GM21786 (cell line): ENCODE measurements at regions not wholly inside any gene's neighbourhood (a gene's known extent, or its start where the extent isn't known, plus 50 kb on each side); places are given as distances from the start of the nearest gene placed in this dataset.

Source experiments
- ATAC-seq: cut with Tn5 transposase; IDR thresholded peaks from one replicate; pipeline ENCODE4 v1.9.1; 2021; ENCODE audit not compliant: unreplicated experiment

DNA sequence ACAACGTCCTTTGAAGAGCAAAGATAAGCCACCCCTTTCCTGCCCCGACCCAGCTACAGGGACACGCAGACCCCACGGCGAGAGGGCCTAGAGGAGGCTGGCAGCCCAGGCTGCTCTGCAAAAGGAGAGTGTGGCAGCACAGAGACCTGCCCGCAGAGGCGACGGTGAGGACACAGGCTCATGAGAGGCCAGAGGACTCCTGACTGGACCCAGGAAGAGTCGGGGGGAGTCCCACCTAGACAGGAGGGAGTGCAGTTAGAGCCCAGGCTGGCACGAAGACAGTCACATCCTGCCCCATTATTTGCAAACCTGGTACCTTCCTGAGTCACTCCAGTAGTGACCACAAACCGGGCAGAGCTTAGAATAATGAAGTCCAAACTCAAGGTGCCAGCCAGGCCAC lies 227.7 kb upstream of the CDH4 start:
- no peak for ATAC-seq

DNA sequence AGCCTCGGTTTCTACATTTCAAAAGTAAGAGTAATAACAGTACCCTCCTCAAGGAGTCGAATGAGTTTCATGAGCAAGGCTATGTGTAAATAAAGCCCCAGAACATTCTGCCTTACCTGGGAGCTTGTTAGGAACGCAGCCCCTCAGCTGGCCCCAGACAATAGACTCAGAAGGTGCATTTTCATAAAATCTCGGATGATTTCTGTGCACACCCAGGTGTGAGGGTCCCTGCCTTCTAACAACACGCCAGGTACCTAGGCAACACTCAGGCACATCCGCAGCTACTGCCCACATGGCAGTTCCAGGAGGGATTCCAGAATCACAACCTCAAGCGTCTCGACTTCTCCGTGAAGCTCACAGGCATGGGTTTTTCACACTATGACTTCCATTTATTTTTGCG lies 226.5 kb upstream of the CDH4 start:
- no peak for ATAC-seq

DNA sequence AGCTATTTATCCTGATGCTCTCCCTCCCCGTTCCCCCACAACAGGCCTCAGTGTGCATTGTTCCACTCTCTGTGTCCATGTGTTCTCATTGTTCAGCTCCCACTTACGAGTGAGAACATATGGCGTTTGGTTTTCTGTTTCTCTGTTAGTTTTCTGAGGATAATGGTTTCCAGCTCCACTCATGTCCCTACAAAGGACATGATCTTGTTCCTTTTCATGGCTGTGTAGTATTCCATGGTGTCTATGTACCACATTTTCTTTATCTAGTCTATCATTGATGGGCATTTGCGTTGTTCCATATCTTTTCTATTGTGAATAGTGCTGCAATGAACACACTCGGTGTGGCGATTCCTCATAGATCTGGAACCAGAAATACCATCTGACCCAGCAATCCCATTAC lies 225.9 kb upstream of the CDH4 start:
- no peak for ATAC-seq

DNA sequence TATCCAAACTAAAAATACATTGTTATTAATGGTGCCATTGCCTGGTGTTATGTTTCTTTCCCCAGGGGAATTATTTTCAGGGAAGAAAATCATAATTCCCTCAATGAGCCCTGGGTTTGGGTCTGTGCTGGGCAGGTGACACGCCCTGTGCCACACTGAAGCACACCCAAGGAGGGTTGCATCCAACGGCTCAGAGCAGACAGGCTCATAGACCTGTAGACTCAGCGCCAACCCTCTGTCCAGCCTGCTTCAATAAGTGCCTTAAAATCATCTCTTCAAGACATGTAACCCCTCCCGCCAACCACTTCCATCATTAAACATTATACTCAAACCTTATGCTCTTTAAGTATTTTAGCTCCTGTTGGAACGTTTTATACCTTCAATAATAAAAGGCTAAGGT lies 225.3 kb upstream of the CDH4 start:
- ATAC-seq: no peak

DNA sequence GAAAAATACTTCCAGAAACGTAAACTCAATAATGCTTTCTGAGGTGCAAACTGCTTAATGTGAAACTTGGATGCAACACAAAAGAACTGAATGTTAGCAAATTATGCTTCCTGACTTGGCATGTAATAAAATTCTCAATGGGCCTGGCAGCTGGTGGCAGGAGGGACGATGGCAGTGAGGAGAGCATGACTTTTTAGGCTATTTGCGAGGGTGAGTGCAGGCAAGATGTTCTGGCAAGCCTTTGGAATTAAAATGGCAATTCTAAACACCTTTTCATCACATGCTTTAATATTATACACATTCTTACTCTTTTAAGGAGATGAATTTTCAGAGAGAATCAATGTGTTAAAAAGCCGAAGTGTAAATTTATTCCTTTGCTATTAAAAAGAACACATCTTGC lies 224.8 kb upstream of the CDH4 start:
- no peak for ATAC-seq

DNA sequence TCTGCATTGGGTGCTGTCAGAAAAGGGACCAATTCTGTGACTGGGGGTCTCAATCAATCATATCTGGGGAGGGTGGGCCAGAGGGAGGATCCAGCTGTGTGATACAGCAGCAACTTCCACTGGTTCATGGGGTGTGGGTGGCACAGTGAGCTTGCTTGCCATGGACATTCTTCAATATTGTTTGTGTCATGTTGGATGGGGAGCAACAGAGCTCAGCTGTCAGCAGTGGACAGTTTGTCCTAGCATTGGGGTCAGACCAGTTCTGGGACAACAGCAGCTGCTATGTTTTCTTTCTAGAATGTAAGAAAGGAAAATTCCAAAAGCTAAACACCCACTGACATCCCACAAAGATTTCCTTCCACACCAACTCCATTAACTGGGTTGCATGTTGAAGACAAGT lies 221.9 kb upstream of the CDH4 start:
- no peak for ATAC-seq

DNA sequence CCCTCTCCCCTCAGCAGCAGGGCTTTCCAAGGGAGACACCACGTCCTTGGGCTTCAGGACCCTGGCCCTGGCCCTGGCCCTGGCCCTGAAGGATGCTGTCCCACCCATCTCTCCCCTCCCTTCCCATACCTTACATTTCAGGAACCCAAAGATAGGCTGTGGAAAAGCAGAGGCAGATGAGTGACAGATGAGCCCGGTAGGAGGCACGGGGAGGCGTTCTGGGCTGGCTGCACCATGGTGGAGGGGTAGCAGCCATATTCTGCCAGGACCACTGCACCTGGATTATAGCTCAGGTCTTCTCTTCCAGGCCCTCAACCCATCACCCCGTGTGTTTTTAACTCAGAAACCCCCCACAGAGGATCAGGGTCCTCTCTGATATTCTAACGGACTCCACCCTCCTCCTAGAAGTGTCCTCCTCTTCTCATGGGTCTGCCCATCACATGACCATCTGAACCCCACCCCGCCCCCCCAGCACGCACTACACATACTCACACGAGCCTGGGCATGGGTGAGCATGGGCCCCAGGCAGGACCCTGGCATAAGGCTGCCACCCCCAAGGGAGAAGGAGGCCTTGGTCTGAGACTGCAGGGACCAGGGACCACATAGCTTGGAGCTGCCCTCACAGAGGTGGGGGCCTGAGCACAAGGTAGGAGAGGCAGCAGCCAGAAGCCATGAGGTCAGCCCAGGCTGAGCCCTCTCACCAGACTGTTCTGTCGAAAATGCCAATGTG lies 220.8 kb upstream of the CDH4 start:
- no peak for ATAC-seq

DNA sequence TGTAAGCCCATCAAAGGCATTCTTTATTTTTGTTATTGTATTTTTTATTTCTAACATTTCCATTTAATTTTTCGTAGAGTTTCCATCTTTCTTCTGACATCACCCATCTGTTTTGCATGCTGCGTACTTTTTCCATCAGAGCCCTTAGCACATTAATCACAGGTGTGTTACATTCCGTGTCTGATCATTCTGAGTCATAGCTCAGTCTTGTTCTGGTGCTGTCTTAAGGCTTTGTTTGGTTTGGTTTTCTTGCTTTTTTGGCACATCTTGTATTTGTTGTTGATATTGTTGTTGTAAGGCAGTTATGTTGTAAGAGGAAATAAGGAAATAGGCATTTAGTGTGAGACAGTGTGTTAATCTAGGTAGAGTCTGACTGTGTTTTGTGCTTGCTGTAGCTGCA lies 214.6 kb upstream of the CDH4 start:
- no peak for ATAC-seq

DNA sequence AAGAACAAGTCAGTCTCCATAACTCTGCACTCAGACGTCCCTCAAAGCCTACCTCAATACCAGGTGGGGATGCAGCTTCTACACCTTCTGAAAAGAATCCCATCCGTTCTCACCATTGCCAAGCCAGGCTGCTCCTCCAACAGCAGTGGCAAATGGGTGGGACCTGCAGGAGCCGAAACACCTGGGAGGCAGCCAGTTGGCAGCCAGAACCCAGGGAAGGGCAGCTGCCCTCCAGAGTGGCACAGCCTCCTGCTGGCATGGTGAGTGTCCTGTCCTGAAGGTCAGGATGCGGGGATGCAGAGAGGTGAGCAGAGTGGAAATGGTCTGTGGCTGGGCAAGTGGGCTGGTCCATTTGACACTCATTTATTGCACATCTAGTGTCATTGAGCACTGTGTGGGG lies 210.6 kb upstream of the CDH4 start:
- ATAC-seq: no peak

DNA sequence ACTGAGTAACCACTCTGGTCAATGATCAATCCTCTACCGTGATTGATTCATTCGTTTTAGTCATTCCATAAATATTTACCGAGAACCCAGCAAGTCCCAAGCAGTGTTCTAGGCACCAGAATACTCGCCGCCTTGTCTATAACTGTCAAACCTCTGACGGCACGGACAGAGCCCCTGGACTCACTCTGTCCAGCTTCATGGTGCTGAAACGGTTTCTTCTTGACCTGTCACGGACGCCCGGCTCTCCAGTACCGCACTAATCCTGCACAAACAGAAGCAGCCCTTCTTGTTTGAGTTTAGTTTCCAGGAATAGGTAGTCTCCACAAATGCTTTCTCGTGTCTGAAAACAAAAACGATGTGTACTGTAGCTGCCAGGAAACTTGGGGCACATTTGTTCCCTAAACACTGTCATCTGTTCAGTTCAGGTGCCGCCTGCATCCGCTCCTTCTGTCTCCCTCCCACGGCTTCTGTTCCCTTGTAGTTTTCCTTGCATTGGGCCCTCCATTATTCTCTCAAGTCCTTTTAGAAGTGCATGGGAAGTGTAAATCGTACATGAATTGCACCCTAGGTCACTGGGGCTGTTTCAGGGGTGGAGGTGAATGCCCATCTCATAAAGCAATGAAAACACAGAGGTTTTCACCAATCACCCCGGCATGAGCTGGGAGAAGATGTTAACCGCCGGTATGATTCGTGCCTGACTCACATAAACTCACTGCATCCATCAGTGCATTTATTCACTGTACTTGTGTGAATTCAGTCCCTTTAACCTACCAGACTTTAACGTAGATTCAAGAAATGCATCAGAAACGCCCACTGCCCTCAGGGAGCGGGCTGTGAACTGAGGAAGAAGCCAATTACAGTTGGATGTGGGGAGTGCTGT lies 209.3 kb upstream of the CDH4 start:
- no peak for ATAC-seq

DNA sequence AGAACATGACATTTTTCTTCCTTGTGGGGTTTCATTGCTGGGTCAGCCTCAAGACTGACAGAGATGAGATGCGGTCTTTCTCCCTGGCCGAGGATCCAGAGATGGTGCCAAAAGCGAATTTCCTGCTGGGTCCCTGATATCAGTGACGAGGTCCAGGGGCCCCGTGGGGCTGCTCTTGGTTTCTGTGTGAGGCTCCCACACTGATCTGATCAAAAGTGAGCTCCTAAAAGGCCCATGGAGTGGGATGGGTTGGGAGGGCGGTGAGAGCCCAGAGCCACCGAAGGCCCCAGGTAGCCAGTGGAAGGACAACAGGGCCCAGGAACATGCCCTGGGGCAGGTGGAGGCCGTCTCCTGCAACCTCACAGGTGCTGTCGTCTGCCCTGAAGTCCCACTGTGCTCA lies 208.4 kb upstream of the CDH4 start:
- no peak for ATAC-seq

DNA sequence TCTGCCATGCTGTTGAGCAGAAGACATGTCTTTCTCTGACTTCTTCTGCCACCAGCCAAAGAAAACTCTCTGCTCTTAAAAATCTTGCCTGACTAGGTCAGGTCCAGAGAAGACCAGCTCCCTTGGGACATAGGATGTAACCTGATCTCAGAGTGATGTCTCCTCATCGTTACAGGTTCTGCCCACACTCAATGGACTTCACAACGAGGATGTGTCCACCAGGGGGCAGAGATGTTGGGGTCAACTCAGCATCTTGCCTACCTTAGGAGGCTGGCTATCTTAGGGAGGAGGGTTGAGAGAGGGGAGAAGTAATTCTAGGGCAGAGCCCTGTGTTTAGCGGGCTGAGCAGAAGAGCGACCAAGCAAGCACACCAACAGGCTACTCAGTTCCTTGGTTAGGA lies 207.6 kb upstream of the CDH4 start:
- ATAC-seq: no peak

DNA sequence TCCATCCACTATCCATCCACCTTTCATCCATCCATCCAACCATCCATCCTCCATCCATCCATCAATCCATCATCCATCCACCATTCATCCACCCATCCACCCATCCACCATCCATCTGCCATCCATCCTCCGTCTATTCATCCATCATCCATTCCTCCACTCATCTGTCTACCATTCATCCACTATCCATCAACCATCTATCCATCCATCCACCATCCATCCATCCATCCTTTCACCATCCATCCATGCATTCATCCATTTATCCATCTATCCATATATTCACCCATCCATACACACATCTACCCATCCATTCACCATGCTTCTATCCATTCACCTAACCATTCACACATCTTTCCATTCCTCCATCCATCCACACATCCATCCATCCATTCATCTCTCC lies 207.0 kb upstream of the CDH4 start:
- ATAC-seq: no peak

DNA sequence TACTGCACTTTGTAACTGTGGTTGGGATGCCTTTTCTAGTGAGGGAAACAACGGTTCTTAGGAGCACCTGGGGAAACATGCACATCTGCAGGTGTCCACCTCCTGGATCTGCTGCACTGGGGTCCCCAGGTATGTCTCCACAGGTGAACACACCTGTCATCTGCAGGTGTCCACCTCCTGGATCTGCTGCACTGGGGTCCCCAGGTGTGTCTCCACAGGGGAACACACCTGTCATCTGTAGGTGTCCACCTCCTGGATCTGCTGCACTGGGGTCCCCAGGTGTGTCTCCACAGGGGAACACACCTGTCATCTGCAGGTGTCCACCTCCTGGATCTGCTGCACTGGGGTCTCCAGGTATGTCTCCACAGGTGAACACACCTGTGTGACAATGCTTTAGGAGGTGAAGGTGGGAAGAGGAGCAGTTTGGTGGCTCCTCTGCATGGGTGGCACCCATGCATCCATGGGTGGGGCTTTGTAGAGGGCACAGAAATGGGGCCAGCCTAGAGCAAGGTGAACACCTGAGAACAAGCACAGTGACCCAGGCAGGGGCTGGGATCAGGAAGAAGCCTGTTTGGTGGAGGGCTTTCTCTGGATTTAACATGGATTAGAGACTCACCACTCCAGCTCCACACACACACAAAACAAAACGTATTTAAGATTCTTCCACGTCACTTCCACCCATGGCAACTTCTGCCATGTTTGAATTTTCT lies 206.0 kb upstream of the CDH4 start:
- no peak for ATAC-seq

DNA sequence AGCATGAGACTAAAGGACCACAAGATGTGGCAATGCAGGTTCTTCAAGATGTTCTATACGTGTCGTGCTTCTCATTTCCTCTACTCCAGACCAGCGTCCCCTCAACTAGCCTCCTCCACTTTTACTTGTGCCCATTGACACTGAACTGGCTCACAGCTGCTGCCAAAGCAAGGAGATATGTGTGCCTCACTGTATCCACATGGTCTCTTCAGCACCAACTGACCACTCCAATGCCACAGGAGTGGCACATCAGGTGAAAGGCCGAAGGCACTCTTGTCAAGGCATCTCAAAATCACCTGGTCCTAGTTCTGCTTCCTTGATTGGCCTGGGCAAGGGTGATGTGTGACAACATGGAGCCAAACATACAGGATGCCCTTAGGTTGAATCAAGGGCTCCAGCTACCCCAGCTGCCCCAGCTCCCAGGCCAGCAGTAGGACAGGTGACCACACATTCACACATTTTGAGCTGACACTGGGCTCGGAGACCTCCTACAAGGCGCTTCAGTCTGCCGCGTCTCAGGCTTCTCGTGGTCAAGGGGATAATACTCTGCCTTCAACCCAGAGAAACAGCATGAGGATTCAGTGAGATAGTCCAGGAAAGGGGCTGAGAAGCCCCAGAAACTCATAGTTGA lies 205.2 kb upstream of the CDH4 start:
- no peak for ATAC-seq

DNA sequence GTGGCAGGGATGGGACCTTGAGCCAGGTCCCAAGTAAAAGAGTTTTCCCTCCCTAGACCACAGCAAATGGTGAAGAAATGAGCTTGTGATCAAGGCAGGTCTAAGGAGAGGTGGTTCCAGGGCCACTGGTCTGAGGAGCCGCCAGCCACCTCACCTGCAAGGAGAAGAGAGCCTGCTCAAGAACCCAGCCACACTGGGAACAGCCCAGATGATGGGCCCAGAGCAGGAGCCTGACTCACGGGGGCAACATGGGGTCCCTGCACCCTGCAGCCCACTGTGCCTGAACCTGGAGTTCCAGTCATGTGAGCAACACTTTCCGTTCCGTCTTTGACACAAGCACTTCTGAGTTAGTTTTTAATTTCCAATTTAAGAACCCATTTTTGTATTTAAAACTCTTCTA lies 204.5 kb upstream of the CDH4 start:
- ATAC-seq: no peak

DNA sequence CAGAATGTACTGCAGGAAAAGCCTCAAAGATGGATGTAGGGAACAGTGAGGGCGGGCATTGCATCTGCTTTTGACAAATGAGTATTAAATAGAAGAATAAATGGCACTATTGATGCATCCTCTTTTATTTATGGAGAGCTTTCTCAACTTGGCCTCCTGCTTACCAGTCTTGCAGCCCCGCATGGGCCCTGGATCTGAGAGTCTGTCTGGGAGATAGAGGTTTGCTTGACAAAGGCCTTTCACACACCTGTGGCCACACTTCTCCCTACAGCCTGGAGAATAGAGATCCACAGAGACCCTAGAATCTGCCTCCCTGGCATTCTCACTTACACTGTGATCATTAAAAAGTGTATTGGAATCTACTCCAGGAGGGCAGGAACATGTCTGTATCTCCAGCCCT lies 203.8 kb upstream of the CDH4 start:
- ATAC-seq: no peak

DNA sequence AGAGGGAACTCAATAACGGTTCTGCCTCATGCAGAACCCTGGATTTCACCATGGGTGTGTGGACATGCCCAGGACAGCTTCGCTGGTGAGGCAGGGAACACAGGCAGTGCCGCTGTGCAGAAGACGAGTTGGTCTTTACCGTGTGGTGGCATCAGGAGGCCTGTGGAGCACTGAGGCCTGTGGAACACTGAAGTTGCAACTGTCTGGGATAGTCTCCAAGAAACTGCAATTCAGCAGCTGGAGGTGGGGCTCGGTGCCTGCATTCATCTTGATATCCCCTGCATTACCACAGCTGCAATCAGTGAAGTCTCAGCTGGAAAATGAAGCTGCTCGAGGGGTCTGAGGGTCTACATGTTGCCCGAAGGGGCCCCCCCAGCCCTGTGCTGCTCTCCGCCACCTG lies 202.4 kb upstream of the CDH4 start:
- ATAC-seq: no peak

DNA sequence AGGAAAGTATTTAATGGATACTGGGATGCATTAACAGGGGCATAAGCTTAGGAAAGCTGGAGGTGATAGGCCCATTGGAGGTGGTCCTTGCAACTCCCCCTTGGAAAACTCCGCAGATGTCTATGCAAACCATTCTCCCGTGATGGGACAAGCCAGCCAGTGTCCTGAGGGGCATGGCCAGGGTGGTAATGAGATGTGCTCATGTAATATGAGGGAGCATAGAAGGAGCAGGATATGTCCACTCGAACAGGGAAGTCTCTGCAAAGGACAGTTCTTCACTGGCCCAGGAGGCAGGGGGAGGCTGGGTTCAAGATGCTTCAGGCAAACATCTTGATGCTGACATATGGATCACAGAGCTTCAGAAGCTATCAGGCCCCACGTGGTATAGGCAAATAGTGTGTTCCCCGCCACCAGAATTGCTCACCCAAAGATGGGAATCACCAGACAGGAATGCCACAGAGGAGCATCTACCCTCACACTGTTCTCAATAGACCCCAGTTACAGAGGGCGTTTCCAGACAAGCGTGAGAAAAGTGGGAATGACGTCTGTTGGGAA lies 201.6 kb upstream of the CDH4 start:
- no peak for ATAC-seq

DNA sequence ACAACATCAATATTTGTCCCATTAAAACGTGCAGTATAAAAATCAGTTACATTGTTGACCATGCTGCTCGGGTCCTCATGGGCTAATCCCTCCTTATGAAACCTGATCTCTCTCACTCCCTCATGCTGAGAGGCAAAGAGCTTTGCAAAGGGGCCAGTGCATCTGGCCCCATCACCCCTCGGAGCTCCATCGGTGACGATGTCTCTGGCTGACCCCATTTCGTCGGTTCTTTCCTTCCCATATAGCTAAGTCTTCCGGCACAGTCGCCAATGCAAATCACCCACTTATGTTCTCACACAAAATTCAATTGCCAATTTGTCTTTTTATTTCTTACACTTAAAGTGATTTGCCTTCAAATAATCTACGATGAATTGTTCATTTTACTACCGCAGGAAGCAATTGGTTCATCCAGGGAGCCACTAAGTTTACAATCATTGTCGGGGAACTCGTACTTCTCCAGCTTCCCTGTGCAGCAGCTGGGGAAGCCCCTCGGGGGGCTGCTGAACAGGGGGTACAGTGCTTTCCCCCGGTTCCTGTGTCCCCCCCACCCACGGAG lies 199.8 kb upstream of the CDH4 start:
- ATAC-seq: no peak
